ENCODE measurements at regions not wholly inside any gene's neighbourhood (a gene's known extent, or its start where the extent isn't known, plus 50 kb on each side); places are given as distances from the start of the nearest gene placed in this dataset.

DNA sequence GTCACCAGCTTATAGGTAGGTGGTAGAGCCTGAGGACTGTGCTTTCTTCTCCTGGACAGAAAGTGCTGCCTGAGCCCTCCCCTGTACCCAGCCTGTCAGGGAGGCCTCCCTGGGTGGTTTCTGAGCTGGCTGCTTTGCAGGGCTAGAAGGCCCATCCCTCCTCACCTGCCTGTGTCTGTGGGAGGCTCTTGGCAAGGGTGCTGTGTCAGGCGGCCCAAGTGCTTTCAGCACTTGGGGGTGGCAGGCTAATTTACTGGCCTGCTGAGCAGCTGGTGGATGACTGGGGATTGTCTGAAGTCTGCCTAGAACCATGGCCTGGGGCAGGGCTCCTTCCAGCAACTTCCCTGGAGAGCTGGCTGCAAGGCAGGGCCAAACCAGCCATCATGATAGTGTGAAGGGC lies 139.0 kb upstream of the NAV2 start:
- intact Hi-C loops (cut with micrococcal nuclease) = no loop called here
- Mint-ChIP-seq H3K9me3 (no peaks in the 10 kb centered on the region), H3K36me3 (ENCODE audit: low read depth) (no peaks in the 10 kb centered on the region), H3K4me1 (ENCODE audit: low read depth) (no peaks in the 10 kb centered on the region), H3K27me3 (peaks cover 12% of the 10 kb centered on the region), H3K27ac (no peak overlapping the region), H3K4me3 (no peak overlapping the region)
- DNase-seq (no peak), ATAC-seq (no peak)
- POLR2A ChIA-PET = no interaction called here
- CTCF ChIA-PET = interaction anchor here (0.7 to 1.6 kb wide), 4 partner anchors 10 to 314 kb away, joined by 3 to 11 read pairs (median 3); no protein-coding TSS in a partner anchor
- TF ChIP-seq, protein P1, sequence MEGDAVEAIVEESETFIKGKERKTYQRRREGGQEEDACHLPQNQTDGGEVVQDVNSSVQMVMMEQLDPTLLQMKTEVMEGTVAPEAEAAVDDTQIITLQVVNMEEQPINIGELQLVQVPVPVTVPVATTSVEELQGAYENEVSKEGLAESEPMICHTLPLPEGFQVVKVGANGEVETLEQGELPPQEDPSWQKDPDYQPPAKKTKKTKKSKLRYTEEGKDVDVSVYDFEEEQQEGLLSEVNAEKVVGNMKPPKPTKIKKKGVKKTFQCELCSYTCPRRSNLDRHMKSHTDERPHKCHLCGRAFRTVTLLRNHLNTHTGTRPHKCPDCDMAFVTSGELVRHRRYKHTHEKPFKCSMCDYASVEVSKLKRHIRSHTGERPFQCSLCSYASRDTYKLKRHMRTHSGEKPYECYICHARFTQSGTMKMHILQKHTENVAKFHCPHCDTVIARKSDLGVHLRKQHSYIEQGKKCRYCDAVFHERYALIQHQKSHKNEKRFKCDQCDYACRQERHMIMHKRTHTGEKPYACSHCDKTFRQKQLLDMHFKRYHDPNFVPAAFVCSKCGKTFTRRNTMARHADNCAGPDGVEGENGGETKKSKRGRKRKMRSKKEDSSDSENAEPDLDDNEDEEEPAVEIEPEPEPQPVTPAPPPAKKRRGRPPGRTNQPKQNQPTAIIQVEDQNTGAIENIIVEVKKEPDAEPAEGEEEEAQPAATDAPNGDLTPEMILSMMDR (IDR thresholded peaks at IDR 0.05) = no peak

DNA sequence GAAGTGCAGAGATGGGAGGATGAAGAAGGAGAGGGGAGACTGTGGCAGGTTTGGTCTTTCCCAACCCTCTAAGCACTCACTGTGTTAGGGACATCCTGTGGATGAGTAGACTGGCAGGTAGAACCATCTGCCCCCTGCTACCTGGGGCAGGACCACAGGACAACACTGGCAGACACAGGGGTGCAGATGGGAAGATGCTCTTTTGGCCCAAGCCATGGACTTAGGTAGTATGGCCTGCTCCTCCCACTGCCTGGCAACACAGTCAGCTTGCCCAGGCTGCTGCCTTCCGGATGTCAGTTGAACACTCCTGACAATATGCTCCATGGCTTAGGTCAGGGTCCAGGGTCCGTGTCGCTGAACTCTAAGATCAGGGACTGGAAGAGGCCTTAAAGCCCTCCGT lies 140.7 kb upstream of the NAV2 start:
- Mint-ChIP-seq H3K36me3 (ENCODE audit: low read depth) (no peaks in the 10 kb centered on the region), H3K9me3 (no peaks in the 10 kb centered on the region), H3K4me1 (ENCODE audit: low read depth) (no peaks in the 10 kb centered on the region), H3K27ac (no peak overlapping the region), H3K4me3 (no peak overlapping the region), H3K27me3 (peaks cover 12% of the 10 kb centered on the region)
- TF ChIP-seq, protein P1 (IDR thresholded peaks at IDR 0.05) = no peak
- intact Hi-C loops (cut with micrococcal nuclease) = no loop called here
- DNase-seq (no peak), ATAC-seq (no peak)
- POLR2A ChIA-PET = no interaction called here
- CTCF ChIA-PET = interaction anchor here (1.6 kb wide), 1 partner anchor 8 kb away, joined by 11 read pairs; no protein-coding TSS in a partner anchor

DNA sequence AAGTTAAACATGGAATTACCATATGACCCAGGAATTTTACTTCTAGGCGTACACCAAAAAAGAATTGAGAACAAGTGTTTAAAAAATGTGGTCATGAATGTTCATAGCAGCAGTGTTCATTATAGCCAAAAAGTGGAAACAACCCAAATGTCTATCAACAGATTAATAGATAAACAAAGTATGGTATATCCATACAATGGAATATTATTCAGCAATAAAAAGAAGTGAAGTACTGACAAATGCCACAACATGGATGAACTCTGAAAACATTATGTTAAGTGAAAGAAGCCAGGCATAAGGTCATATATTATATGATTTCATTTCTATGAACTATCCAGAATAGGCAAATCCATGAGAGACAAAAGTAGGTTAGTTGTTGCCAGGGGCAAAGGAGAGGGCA lies 141.7 kb upstream of the NAV2 start:
- ChIA-PET CTCF (no interaction called here), POLR2A (interaction anchor here (1.0 kb wide), 1 partner anchor 80 kb away, joined by 3 read pairs; no protein-coding TSS in a partner anchor)
- intact Hi-C loops (cut with micrococcal nuclease) = no loop called here
- TF ChIP-seq, protein P1 (IDR thresholded peaks at IDR 0.05) = no peak
- peaks cover 12% of the 10 kb centered on the region for H3K27me3 Mint-ChIP-seq
- H3K27ac Mint-ChIP-seq = no peak overlapping the region
- DNase-seq (no peak), ATAC-seq (no peak)
- H3K4me3 Mint-ChIP-seq = no peak overlapping the region
- H3K9me3 Mint-ChIP-seq = no peaks in the 10 kb centered on the region
- no peaks in the 10 kb centered on the region for H3K4me1 Mint-ChIP-seq (ENCODE audit: low read depth)
- no peaks in the 10 kb centered on the region for H3K36me3 Mint-ChIP-seq (ENCODE audit: low read depth)

DNA sequence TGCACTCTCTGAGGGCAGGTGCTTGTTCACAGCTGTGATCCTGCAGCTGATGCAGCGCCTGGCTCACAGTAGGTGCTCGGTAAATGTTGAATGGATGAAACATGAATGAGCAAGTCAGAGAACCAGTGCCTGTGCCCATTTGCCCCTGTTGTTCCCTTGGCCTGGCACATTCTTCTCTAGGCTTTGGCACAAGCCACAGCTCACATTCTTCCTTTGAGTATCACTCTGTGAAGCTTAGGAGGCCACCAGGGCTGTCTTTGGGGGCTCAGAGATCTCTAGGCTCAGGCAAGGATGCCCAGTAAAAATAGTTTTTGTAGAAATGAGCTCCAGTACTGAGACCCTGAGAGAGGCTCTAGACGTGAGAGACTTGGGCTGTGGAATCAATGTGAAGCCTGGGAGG lies 144.6 kb upstream of the NAV2 start:
- TF ChIP-seq, protein P1 (IDR thresholded peaks at IDR 0.05) = no peak
- no peak overlapping the region for H3K4me3 Mint-ChIP-seq
- no peak for ATAC-seq
- intact Hi-C loops (cut with micrococcal nuclease) = loop anchor here (5.0 kb wide), 1 partner anchor 334 kb away; no protein-coding TSS in a partner anchor
- ChIA-PET POLR2A (no interaction called here), CTCF (interaction anchor here (1.1 to 1.8 kb wide), 3 partner anchors 11 to 497 kb away, joined by 3 to 5 read pairs (median 4); no protein-coding TSS in a partner anchor)
- H3K27ac Mint-ChIP-seq = no peak overlapping the region
- H3K27me3 Mint-ChIP-seq = peaks cover 14% of the 10 kb centered on the region
- no peaks in the 10 kb centered on the region for H3K36me3 Mint-ChIP-seq (ENCODE audit: low read depth)
- no peak for DNase-seq
- no peaks in the 10 kb centered on the region for H3K9me3 Mint-ChIP-seq
- no peaks in the 10 kb centered on the region for H3K4me1 Mint-ChIP-seq (ENCODE audit: low read depth)

DNA sequence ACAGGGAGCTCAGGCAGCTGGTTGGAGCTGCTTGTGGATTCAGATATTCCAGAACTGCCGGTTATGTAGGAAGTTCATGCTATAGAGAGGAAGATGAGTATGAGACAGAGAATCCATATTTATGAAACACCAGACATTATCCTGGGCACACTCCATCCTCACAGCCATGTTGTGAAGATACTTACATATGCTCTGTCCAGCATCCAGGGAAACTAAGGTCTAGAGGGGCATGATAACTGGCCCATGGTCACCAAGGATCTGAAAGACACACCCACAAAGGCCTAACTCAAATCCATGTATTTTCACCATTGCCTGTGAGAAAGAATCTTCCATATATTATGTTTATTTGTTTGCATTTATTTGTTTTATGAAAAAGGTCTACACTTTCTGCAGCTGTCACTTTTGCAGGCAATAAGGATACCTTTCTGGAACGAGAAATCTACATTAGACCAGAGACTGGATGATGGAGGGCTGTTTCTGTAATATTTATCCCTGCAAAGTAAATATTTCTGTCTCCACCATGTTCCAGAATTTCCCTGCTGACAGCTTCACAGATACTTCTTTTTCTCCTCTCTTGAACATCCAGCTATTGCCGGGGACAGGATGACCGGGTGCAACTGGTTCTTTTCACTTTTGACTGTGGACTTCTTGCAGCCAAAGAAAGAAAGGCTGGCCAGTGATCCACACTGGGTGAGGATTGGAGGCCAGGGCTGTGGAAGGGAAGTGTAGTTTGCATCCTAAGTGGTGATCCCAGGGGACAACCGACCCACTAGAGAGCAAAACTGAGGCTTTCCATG lies 145.9 kb upstream of the NAV2 start:
- no peaks in the 10 kb centered on the region for H3K36me3 Mint-ChIP-seq (ENCODE audit: low read depth)
- peaks cover 11% of the 10 kb centered on the region for H3K27me3 Mint-ChIP-seq
- ATAC-seq = no peak
- H3K9me3 Mint-ChIP-seq = no peaks in the 10 kb centered on the region
- no peak overlapping the region for H3K4me3 Mint-ChIP-seq
- intact Hi-C loops (cut with micrococcal nuclease) = loop anchor here (5.0 kb wide), 1 partner anchor 336 kb away; no protein-coding TSS in a partner anchor
- H3K27ac Mint-ChIP-seq = no peak overlapping the region
- H3K4me1 Mint-ChIP-seq (ENCODE audit: low read depth) = no peaks in the 10 kb centered on the region
- TF ChIP-seq, protein P1 (IDR thresholded peaks at IDR 0.05) = no peak
- DNase-seq = no peak
- CTCF ChIA-PET = interaction anchor here (1.1 to 5.0 kb wide), 6 partner anchors 9 to 496 kb away, joined by 3 to 56 read pairs (median 4); no protein-coding TSS in a partner anchor
- POLR2A ChIA-PET = no interaction called here
